ENCODE measurements at regions not wholly inside any gene's neighbourhood (a gene's known extent, or its start where the extent isn't known, plus 50 kb on each side); places are given as distances from the start of the nearest gene placed in this dataset.
A peak's percentile ranks its signal among the peaks of the same experiment; 100 is the strongest.

DNA sequence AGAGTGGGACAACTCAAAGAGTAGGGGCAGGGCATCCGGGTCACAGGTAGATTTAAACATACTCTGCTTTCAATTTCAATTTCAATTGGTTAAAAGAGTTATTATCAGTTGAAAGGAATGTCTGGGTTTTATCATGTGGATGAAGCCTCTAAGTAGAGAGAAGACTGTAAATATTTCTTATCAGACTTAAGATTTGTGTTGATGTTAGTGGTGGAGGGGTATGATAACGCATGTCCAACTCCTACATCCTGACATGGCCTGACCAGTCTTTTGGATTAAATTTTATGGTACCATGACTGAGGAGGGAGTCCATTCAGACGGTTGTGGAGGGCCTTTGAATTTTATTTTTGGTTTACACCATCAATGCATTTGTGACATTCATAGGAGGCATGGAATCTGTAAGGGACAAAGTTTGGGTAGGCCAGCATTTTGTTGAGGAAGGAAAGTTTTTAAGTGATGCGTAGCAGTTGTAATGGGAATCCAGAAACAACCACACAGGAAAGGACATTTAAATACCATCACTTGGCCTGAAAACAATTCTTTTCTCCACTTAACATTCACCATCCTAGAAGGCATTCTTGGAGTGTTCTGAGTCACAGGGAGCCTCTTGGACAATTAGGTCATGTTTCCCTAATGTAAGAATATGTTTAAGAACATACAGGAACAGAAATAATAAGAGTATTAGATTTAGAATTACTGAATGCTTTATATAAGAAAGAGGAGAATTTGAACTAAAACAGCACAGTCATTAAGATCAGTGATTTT is 371.9 kb downstream of the ATP23 start:
- Histone ChIP-seq H3K27ac (ENCODE audit: insufficient read depth, low read length) (peak overlapping the region; percentile 58; the same call in 1 of the 2 replicates), H3K4me1 (ENCODE audit: control insufficient read depth, insufficient read depth, low read length) (peaks cover 15% of the 10 kb centered on the region), H3K79me1 (ENCODE audit: low read depth in 1 of 2, low read length in 2 of 2) (no peaks in the 10 kb centered on the region), H3K9me1 (ENCODE audit: insufficient read depth, low read length) (peaks cover 5% of the 10 kb centered on the region), H2AFZ (replicated peaks; ENCODE audit: low read length, poor library complexity) (no peak overlapping the region), H3K9me3 (ENCODE audit: control insufficient read depth, insufficient read depth, low read length) (no peaks in the 10 kb centered on the region), H3K36me3 (ENCODE audit: control insufficient read depth, insufficient read depth, low read length) (no peaks in the 10 kb centered on the region), H3K23ac (ENCODE audit: low read depth, low read length) (peak overlapping the region; percentile 7; the same call in 1 of the 2 replicates), H2AK9ac (replicated peaks; ENCODE audit: low read depth, low read length, poor library complexity) (no peak overlapping the region), H2BK120ac (ENCODE audit: low read depth, low read length) (peak overlapping the region; percentile 89), H2BK20ac (ENCODE audit: low read depth, low read length) (peak overlapping the region; percentile 81), H4K8ac (ENCODE audit: low read depth in 2 of 2, low read length in 2 of 2) (peak overlapping the region; percentile 20 to 68; a peak in 3 of 4 replicates), H3K4me3 (ENCODE audit: insufficient read depth, low read depth, low read length) (no peak overlapping the region), H3K18ac (ENCODE audit: low read depth, low read length) (peak overlapping the region; percentile 69; the same call in 1 of the 2 replicates), H4K20me1 (ENCODE audit: insufficient read depth, low read length) (no peaks in the 10 kb centered on the region), H2AK5ac (ENCODE audit: low read depth, low read length) (0 out of 2 replicates have a peak overlapping the region, but pooled peaks have one; percentile 59), H3K14ac (replicated peaks; ENCODE audit: low read depth, low read length) (peak overlapping the region; percentile 68), H3K56ac (ENCODE audit: extremely low read depth, insufficient read depth, low read length) (peak overlapping the region; percentile 47; the same call in 1 of the 2 replicates), H3K9ac (ENCODE audit: low read depth, low read length) (no peak overlapping the region), H3K27me3 (ENCODE audit: control insufficient read depth, insufficient read depth, low read length) (no peaks in the 10 kb centered on the region), H3K4ac (ENCODE audit: low read depth, low read length) (peak overlapping the region; percentile 92), H2BK15ac (ENCODE audit: low read depth, low read length) (peak overlapping the region; percentile 94; the same call in 2 of the 3 replicates), H4K91ac (ENCODE audit: insufficient read depth, low read depth, low read length) (peak overlapping the region; percentile 76), H4K5ac (ENCODE audit: low read depth, low read length) (peak overlapping the region; percentile 60; the same call in 1 of the 2 replicates), H3K4me2 (ENCODE audit: low read depth, low read length) (peak overlapping the region; percentile 20; the same call in 1 of the 2 replicates), H2BK5ac (ENCODE audit: low read depth, low read length, poor library complexity, severe bottlenecking) (peak overlapping the region; percentile 94)
- ATAC-seq (ENCODE audit: low read depth) (peak; percentile 46), DNase-seq (peak; percentile 88)
- no CpG with 5 or more reads among the region's 4 CpGs for WGBS, 2 experiments (ENCODE audit: extremely low coverage in 2 of 2, insufficient read length in 1 of 2)
- dilution Hi-C loops (cut with HindIII; ENCODE audit: low sequenced_read_pairs, unreplicated experiment) (no loop called here), intact Hi-C loops (cut with micrococcal nuclease) (loop anchor here (10.0 kb wide), 1 partner anchor 318 kb away; no protein-coding TSS in a partner anchor), in situ Hi-C loops (cut with MboI; ENCODE audit: low sequenced_read_pairs) (no loop called here)
- ChIA-PET POLR2A (ENCODE audit: unreplicated experiment) (no interaction called here), CTCF (no interaction called here)
- BruUV-seq (replicated peaks) = no TSS peak
- TF ChIP-seq MXI1 (IDR thresholded peaks at IDR 0.05; ENCODE audit: borderline replicate concordance, low read depth, low read length) (no peak), FOS (IDR thresholded peaks at IDR 0.05; ENCODE audit: low read depth, low read length) (no peak), RFX5 (IDR thresholded peaks at IDR 0.05; ENCODE audit: low read depth, low read length) (no peak), MAFK (IDR thresholded peaks at IDR 0.05; ENCODE audit: low read depth, low read length) (no peak), POLR2A (IDR thresholded peaks at IDR 0.05; ENCODE audit: low read depth, low read length) (no peak), RCOR1 (IDR thresholded peaks at IDR 0.05; ENCODE audit: insufficient replicate concordance, low read length) (no peak), BHLHE40 (IDR thresholded peaks at IDR 0.05; ENCODE audit: low read depth, low read length) (no peak), RAD21 (IDR thresholded peaks at IDR 0.05; ENCODE audit: low read length) (no peak), MAZ (IDR thresholded peaks at IDR 0.05; ENCODE audit: borderline replicate concordance, low read depth, low read length) (no peak), CEBPB (IDR thresholded peaks at IDR 0.05; ENCODE audit: low read depth, low read length) (no peak), NFE2L2 (IDR thresholded peaks at IDR 0.05; ENCODE audit: low read depth, low read length) (no peak), CHD1 (IDR thresholded peaks at IDR 0.05; ENCODE audit: low read depth, low read length) (no peak)
- TF ChIP-seq, protein P1, sequence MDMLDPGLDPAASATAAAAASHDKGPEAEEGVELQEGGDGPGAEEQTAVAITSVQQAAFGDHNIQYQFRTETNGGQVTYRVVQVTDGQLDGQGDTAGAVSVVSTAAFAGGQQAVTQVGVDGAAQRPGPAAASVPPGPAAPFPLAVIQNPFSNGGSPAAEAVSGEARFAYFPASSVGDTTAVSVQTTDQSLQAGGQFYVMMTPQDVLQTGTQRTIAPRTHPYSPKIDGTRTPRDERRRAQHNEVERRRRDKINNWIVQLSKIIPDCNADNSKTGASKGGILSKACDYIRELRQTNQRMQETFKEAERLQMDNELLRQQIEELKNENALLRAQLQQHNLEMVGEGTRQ (IDR thresholded peaks at IDR 0.05; ENCODE audit: low read depth, low read length) = no peak
- TF ChIP-seq, protein P2, sequence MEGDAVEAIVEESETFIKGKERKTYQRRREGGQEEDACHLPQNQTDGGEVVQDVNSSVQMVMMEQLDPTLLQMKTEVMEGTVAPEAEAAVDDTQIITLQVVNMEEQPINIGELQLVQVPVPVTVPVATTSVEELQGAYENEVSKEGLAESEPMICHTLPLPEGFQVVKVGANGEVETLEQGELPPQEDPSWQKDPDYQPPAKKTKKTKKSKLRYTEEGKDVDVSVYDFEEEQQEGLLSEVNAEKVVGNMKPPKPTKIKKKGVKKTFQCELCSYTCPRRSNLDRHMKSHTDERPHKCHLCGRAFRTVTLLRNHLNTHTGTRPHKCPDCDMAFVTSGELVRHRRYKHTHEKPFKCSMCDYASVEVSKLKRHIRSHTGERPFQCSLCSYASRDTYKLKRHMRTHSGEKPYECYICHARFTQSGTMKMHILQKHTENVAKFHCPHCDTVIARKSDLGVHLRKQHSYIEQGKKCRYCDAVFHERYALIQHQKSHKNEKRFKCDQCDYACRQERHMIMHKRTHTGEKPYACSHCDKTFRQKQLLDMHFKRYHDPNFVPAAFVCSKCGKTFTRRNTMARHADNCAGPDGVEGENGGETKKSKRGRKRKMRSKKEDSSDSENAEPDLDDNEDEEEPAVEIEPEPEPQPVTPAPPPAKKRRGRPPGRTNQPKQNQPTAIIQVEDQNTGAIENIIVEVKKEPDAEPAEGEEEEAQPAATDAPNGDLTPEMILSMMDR (conservative IDR thresholded peaks at IDR 0.05; ENCODE audit: low read depth, low read length) = no peak
- TF ChIP-seq, protein P3, sequence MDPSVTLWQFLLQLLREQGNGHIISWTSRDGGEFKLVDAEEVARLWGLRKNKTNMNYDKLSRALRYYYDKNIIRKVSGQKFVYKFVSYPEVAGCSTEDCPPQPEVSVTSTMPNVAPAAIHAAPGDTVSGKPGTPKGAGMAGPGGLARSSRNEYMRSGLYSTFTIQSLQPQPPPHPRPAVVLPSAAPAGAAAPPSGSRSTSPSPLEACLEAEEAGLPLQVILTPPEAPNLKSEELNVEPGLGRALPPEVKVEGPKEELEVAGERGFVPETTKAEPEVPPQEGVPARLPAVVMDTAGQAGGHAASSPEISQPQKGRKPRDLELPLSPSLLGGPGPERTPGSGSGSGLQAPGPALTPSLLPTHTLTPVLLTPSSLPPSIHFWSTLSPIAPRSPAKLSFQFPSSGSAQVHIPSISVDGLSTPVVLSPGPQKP (IDR thresholded peaks at IDR 0.05; ENCODE audit: borderline replicate concordance, low read depth, low read length) = no peak
